ENCODE measurements at regions not wholly inside any gene's neighbourhood (a gene's known extent, or its start where the extent isn't known, plus 50 kb on each side); places are given as distances from the start of the nearest gene placed in this dataset.

DNA sequence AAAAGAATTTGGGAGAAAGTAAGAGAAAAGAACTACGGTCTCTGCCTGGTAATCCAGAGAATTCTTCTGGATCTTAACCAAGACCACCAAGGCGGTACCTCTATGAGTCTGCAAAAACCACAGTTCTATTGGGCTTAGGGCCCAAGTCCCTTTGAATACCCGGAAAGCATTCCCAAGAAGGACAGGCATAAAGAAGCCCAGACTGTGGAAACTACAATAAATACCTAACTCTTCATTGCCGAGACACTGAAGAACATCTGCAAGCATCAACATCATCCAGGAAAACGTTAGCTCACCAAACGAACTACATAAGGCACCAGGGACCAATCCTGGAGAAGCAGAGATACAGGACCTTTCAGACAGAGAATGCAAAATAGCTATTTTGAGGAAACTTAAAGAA, 162.3 kb upstream of the TMC3 start:
- peaks cover 9% of the 10 kb centered on the region for H3K4me1 ChIP-seq (ENCODE audit: insufficient read depth)
- Mint-ChIP-seq H3K27me3 (ENCODE audit: insufficient read depth, low read depth, poor library complexity) (peaks cover 4% of the 10 kb centered on the region), H3K27ac (no peak overlapping the region), H3K4me3 (no peak overlapping the region), H3K36me3 (ENCODE audit: low read depth) (no peaks in the 10 kb centered on the region), H3K9me3 (no peaks in the 10 kb centered on the region), H3K4me1 (peaks cover 13% of the 10 kb centered on the region)
- ATAC-seq, result no peak
- no peak overlapping the region for H2AFZ ChIP-seq
- H3K4me3 ChIP-seq, result no peak overlapping the region
- DNase-seq (ENCODE audit: low spot score), result no peak
- H3K9me2 ChIP-seq (ENCODE audit: insufficient read depth), result no peaks in the 10 kb centered on the region
- H3K36me3 ChIP-seq (ENCODE audit: insufficient read depth), result no peaks in the 10 kb centered on the region
- TF ChIP-seq JUNB (IDR thresholded peaks at IDR 0.05; ENCODE audit: unreplicated experiment) (no peak), NANOG (IDR thresholded peaks at IDR 0.05; ENCODE audit: borderline replicate concordance) (no peak), ZNF114 (CRISPR knock-in tag; IDR thresholded peaks at IDR 0.05) (no peak), POLR2AphosphoS5 (IDR thresholded peaks at IDR 0.05; ENCODE audit: low read depth) (no peak)
- TF ChIP-seq, protein P1, sequence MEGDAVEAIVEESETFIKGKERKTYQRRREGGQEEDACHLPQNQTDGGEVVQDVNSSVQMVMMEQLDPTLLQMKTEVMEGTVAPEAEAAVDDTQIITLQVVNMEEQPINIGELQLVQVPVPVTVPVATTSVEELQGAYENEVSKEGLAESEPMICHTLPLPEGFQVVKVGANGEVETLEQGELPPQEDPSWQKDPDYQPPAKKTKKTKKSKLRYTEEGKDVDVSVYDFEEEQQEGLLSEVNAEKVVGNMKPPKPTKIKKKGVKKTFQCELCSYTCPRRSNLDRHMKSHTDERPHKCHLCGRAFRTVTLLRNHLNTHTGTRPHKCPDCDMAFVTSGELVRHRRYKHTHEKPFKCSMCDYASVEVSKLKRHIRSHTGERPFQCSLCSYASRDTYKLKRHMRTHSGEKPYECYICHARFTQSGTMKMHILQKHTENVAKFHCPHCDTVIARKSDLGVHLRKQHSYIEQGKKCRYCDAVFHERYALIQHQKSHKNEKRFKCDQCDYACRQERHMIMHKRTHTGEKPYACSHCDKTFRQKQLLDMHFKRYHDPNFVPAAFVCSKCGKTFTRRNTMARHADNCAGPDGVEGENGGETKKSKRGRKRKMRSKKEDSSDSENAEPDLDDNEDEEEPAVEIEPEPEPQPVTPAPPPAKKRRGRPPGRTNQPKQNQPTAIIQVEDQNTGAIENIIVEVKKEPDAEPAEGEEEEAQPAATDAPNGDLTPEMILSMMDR (conservative IDR thresholded peaks at IDR 0.05; ENCODE audit: low read depth in 2 of 2), result no peak
- TF ChIP-seq, protein P2, sequence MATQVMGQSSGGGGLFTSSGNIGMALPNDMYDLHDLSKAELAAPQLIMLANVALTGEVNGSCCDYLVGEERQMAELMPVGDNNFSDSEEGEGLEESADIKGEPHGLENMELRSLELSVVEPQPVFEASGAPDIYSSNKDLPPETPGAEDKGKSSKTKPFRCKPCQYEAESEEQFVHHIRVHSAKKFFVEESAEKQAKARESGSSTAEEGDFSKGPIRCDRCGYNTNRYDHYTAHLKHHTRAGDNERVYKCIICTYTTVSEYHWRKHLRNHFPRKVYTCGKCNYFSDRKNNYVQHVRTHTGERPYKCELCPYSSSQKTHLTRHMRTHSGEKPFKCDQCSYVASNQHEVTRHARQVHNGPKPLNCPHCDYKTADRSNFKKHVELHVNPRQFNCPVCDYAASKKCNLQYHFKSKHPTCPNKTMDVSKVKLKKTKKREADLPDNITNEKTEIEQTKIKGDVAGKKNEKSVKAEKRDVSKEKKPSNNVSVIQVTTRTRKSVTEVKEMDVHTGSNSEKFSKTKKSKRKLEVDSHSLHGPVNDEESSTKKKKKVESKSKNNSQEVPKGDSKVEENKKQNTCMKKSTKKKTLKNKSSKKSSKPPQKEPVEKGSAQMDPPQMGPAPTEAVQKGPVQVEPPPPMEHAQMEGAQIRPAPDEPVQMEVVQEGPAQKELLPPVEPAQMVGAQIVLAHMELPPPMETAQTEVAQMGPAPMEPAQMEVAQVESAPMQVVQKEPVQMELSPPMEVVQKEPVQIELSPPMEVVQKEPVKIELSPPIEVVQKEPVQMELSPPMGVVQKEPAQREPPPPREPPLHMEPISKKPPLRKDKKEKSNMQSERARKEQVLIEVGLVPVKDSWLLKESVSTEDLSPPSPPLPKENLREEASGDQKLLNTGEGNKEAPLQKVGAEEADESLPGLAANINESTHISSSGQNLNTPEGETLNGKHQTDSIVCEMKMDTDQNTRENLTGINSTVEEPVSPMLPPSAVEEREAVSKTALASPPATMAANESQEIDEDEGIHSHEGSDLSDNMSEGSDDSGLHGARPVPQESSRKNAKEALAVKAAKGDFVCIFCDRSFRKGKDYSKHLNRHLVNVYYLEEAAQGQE (IDR thresholded peaks at IDR 0.05; ENCODE audit: unreplicated experiment), result no peak
- TF ChIP-seq, protein P3, sequence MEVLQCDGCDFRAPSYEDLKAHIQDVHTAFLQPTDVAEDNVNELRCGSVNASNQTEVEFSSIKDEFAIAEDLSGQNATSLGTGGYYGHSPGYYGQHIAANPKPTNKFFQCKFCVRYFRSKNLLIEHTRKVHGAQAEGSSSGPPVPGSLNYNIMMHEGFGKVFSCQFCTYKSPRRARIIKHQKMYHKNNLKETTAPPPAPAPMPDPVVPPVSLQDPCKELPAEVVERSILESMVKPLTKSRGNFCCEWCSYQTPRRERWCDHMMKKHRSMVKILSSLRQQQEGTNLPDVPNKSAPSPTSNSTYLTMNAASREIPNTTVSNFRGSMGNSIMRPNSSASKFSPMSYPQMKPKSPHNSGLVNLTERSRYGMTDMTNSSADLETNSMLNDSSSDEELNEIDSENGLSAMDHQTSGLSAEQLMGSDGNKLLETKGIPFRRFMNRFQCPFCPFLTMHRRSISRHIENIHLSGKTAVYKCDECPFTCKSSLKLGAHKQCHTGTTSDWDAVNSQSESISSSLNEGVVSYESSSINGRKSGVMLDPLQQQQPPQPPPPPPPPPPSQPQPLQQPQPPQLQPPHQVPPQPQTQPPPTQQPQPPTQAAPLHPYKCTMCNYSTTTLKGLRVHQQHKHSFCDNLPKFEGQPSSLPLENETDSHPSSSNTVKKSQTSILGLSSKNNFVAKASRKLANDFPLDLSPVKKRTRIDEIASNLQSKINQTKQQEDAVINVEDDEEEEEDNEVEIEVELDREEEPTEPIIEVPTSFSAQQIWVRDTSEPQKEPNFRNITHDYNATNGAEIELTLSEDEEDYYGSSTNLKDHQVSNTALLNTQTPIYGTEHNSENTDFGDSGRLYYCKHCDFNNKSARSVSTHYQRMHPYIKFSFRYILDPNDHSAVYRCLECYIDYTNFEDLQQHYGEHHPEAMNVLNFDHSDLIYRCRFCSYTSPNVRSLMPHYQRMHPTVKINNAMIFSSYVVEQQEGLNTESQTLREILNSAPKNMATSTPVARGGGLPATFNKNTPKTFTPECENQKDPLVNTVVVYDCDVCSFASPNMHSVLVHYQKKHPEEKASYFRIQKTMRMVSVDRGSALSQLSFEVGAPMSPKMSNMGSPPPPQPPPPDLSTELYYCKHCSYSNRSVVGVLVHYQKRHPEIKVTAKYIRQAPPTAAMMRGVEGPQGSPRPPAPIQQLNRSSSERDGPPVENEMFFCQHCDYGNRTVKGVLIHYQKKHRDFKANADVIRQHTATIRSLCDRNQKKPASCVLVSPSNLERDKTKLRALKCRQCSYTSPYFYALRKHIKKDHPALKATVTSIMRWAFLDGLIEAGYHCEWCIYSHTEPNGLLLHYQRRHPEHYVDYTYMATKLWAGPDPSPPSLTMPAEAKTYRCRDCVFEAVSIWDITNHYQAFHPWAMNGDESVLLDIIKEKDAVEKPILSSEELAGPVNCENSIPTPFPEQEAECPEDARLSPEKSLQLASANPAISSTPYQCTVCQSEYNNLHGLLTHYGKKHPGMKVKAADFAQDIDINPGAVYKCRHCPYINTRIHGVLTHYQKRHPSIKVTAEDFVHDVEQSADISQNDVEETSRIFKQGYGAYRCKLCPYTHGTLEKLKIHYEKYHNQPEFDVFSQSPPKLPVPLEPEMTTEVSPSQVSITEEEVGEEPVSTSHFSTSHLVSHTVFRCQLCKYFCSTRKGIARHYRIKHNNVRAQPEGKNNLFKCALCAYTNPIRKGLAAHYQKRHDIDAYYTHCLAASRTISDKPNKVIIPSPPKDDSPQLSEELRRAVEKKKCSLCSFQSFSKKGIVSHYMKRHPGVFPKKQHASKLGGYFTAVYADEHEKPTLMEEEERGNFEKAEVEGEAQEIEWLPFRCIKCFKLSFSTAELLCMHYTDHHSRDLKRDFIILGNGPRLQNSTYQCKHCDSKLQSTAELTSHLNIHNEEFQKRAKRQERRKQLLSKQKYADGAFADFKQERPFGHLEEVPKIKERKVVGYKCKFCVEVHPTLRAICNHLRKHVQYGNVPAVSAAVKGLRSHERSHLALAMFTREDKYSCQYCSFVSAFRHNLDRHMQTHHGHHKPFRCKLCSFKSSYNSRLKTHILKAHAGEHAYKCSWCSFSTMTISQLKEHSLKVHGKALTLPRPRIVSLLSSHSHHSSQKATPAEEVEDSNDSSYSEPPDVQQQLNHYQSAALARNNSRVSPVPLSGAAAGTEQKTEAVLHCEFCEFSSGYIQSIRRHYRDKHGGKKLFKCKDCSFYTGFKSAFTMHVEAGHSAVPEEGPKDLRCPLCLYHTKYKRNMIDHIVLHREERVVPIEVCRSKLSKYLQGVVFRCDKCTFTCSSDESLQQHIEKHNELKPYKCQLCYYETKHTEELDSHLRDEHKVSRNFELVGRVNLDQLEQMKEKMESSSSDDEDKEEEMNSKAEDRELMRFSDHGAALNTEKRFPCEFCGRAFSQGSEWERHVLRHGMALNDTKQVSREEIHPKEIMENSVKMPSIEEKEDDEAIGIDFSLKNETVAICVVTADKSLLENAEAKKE (CRISPR knock-in tag; IDR thresholded peaks at IDR 0.05), result no peak
- no peak overlapping the region for H3K27ac ChIP-seq (ENCODE audit: low read depth)
- no peaks in the 10 kb centered on the region for H3K79me2 ChIP-seq (replicated peaks; ENCODE audit: insufficient read depth)
- H4K20me1 ChIP-seq (replicated peaks; ENCODE audit: insufficient read depth), result no peaks in the 10 kb centered on the region
- no peaks in the 10 kb centered on the region for H3F3A ChIP-seq (replicated peaks; ENCODE audit: low read depth)
- no peak overlapping the region for H3K4me2 ChIP-seq
- no peaks in the 10 kb centered on the region for H3K27me3 ChIP-seq (ENCODE audit: insufficient read depth)

All from GM23338 (cell line).